ENCODE measurements at regions not wholly inside any gene's neighbourhood (a gene's known extent, or its start where the extent isn't known, plus 50 kb on each side); places are given as distances from the start of the nearest gene placed in this dataset.

DNA sequence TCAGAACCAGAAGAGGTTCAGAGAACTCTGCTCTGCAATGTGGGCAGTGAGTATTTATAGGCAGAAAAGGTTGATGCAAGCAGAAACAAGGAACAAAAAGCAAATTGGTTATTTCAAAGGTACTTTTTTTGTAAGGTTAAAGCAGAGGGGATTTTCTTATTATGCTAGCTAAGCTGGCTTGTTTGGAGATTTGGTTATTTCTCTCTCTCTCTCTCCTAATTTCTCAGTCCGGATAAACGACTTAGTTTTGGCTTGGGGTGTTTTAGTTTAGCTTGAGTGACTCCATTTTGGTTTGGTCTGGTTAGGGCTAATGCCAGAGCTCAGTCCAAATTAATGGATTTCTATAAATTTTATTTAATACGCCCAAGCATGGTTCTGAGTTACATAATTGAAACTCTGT, 566.8 kb downstream of the SH2D4B start:
- TF ChIP-seq, protein P1, sequence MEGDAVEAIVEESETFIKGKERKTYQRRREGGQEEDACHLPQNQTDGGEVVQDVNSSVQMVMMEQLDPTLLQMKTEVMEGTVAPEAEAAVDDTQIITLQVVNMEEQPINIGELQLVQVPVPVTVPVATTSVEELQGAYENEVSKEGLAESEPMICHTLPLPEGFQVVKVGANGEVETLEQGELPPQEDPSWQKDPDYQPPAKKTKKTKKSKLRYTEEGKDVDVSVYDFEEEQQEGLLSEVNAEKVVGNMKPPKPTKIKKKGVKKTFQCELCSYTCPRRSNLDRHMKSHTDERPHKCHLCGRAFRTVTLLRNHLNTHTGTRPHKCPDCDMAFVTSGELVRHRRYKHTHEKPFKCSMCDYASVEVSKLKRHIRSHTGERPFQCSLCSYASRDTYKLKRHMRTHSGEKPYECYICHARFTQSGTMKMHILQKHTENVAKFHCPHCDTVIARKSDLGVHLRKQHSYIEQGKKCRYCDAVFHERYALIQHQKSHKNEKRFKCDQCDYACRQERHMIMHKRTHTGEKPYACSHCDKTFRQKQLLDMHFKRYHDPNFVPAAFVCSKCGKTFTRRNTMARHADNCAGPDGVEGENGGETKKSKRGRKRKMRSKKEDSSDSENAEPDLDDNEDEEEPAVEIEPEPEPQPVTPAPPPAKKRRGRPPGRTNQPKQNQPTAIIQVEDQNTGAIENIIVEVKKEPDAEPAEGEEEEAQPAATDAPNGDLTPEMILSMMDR (IDR thresholded peaks at IDR 0.05): no peak

DNA sequence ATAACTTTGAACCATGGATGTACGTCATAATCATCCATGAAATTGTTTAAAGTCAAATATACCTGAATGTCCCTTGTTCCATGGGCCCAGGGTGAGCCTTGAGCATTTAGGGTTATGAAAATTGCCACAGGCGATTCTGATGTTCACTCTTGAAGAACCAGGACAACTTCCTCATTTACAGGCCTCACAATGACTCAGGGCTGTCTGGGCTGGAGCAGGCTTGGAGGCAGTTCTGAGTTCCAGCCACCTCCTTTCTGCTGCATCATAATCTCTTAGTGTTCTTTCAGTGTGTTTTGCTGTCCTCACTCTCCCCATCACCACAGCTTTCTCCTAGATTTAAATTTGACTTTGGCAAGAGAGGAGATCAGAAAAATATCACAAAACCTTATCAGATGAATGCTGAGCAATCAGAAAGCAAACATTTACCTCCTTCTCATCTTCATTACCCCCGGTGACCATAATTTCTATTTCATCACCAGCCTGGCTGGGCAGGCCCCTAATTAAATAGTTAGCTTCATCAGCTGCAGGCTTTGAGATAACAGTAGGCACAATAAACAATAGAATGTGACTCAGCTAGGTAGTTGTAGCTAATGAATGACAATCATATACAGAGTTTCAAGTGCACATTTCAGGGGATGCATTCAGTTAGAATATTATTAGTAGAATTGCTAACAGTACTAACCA, 571.0 kb downstream of the SH2D4B start:
- TF ChIP-seq, protein P1 (IDR thresholded peaks at IDR 0.05): no peak

DNA sequence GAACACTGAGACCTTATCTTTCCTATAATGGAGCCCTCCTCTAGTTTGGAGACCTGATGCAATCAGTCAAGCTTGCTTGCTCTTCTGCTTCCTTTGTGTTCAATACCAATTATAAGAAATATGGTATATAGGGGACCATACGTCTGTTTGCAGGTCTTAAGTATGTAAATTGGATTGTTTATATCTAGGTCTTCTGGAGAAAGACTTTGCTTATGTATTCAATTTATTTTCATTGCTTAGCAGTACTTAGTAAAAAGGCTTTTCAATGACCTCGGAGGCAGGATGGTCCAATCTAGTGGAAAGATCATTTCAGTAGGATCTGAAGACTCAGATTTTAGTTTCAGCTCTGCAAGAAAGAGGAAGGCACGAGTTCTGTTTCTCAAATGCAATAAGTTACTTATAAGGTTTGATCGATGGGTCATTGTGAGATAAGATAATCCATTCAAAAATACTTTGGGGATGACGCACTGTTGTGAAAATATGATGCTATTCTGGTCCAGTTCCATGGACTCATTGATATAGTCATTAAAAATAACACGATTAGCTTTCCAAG, 571.6 kb downstream of the SH2D4B start:
- TF ChIP-seq, protein P1 (IDR thresholded peaks at IDR 0.05): no peak

DNA sequence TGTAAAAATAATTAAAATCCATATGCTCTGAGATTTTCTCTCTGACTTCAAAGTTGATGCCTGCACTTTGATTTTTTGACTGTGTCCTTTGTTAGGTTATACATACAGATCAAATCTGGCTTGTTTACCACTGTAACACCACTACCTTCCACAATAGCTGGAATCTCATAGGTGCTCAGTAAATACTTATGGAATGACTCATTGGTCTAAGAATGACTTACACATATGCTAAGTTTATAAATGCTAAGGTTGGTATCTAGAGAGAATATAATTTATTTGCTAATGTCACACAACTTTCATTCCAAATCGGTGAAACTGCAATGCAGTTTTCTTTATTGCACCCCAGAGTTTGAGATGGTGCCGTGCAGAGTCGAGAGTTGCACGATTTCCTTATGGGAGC, 578.5 kb downstream of the SH2D4B start:
- TF ChIP-seq, protein P1 (IDR thresholded peaks at IDR 0.05): no peak

DNA sequence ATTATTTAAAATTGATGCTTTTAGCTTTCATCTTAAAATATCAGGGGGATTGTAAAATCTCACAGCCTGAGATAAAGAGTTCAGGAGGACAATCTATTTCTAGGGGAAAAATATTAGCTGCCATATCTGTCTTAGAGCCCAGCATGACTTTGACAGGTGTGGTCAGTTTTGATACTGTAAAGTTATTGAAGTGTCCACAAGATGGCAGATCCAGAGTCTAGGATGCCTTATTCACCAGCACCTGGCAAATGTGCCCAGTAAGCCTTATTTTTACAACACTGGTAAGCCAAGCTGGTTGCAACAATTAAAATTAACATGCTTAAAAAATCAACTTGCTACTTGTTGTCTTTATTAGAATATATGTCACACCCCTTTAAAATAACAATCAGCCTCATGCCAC, 579.3 kb downstream of the SH2D4B start:
- TF ChIP-seq, protein P1 (IDR thresholded peaks at IDR 0.05): peak; percentile 48; the same call in 1 of the 2 replicates

DNA sequence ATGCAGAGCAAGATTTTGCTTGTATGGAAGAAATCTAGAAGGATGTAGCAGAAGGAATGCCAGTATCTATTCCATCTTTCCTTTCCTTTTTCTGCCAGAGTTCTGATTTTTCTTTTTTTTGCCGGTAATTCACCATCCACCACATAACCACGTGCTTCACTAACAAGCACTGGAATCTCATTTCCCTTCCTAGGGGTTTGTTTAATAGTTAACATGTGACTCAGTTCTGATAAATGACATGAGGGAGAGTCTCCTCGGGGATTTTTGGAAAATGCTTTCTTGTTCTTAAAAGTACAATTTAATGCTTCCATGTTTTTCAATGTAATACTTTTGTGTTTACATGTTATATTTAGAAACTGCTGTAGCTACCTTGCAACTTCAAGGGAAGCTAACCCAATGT, 590.2 kb downstream of the SH2D4B start:
- TF ChIP-seq, protein P1 (IDR thresholded peaks at IDR 0.05): no peak

DNA sequence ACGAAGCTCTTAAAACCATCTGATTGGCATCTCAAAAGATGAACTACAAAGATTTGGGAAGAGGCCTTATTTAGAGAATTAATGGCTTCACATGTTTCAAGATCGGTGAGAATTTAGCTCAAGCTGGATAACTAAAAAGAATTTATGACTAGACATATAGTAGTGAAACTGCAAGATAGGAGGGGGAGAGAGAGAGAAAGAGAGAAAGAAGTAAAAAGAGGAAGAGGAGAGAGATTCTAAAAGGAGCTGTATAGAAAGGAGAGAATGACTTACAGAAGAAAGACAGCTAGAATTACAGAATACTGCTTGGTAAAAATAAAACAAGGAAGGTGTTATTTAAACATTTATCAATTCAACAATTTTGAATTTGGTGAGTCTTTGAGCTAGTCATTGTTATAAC, 592.3 kb downstream of the SH2D4B start:
- TF ChIP-seq, protein P1 (IDR thresholded peaks at IDR 0.05): no peak

Measured in LNCAP (cell line).